NCI-H526 (cell line): ENCODE measurements at regions not wholly inside any gene's neighbourhood (a gene's known extent, or its start where the extent isn't known, plus 50 kb on each side); places are given as distances from the start of the nearest gene placed in this dataset.
A peak's percentile ranks its signal among the peaks of the same experiment; 100 is the strongest.

Experiments used
- DNase-seq, 2 experiments: peaks; one replicate each; lab custom pipeline; 2025; lab: John Stamatoyannopoulos, UW

DNA sequence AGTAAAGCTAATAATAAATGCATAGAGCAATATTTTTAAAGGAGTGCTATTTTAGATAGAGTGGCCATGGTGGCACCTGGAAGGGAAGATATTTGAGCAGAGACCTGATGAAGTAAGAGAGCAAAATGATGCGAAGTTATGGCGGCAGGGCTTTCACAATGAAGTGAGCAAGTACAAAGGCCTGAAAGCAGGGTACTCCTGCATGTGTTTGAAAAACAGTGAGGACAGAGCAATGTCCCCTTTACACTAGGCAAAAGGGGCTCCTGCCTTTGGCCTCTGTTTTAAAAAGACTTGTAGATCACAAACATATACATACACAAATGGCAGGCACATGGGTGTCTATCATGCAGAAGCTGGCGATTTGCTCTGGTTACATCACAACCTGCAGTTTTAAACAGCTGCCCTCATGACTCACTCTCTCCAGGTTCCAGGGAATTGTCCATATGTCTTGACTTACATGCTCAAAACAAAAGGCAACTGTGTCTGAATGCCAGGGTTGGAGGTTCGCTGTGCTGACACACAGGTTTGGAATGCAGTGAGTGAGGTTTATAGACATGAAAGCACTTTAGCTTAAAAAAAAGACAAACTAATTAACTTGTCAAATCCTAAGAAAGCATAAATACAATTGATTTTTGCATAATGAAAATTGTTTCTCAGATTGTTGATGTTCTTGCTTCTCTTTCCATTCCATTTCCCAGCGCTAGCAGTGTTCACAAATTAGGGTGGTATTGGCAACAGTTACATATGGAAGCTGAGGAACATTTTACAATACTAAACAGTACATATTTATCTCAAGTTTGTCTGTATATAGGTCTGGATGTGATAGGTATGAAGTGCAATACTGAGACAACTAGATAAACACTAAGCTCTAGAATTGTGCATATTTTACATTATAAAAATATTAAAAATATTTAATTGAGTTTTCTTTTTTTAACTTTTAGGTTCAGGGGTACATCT lies 313.9 kb downstream of the BARHL2 start:
- no peak for DNase-seq

DNA sequence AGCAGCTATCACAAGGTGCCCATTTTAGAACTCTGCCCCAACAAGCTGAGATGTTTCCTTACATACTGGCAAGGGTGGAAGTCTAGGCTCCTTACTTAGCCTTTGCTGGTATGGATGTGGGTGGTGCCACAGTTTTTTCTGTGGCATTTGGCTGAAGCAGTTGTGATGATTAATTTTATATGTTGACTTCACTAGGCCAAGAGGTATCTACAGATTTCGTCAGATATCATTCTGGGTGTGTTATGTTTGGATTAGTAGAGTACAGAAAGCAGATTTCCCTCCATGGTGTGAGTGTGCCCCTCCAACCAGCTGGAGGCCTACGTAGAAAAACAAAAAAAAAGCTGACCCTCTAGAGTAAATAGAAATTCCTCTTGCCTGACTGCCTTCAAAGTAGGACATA lies 317.0 kb downstream of the BARHL2 start:
- no peak for DNase-seq

DNA sequence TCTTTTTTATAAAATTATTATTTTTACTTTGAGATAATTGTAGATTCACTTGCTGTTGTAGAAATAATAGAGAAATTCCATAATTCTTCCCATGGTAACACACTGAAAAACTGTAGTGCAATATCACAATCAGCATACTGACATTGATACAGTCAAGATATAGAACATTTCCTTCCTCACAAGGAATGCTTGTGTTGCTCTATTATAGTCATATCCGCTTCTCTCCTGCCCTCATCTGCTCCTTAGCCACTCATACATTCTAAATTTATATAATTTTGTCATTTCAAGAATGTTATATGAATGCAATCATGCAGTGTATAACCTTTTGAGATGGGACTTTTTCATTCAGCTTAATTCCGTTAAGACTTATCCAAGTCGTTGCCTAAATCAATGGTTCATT lies 320.2 kb downstream of the BARHL2 start:
- no peak for DNase-seq

DNA sequence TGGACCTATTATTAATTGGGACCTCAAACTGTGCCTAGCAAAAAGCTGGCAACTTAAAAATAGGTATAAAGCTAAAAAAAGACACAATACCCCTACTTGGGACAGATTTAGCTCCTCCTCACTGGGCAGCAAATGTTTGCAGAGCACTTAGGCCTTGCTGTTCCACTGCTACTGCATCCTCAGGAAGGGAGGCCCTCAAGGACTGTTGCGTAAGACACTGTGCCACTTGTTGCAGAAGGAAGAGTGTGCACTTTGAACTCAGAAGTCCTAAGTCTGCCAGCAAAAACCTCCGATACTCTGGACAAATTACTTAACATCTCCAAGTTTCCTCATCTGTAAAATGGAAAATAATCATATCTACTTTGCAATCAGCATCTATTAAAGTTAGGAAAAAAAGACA lies 322.9 kb downstream of the BARHL2 start:
- no peak for DNase-seq

DNA sequence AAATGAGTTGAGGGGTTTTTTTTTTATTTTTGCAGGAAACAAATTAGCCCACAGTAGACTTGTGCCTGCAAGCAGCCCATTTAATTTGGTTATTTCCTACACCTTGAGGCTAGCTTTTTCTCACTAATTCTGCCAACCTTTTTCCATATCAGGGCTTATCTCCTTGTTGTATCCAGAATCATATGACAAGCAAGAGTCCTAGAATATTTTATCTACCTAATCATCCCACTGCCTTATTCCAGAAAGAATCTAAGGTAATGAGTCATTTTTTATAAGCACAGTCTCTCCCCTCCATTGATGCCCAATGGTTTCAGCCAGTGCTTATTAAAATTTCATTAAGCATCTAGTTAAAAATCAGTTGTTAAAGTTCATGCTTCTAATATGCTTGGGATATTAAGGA lies 324.1 kb downstream of the BARHL2 start:
- DNase-seq = no peak

DNA sequence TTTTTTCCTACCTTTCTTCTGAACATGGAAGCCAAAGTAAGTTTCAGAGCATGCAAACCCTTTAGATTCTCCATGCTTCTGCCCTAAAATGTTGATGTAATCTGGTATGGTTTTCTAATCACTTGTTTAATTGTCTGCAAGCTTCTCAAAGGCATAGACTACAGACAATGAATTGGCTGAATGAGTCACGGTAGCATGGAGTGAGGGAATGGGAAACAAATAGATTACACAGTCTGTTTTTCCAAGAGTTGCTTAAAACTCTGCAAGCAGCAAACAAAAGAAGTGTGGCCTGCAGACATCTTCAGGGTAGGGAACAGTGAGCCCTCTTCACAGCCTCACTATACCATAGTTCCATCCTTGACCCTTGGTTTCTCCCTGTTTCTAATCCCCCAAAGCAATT lies 326.0 kb downstream of the BARHL2 start:
- no peak for DNase-seq

DNA sequence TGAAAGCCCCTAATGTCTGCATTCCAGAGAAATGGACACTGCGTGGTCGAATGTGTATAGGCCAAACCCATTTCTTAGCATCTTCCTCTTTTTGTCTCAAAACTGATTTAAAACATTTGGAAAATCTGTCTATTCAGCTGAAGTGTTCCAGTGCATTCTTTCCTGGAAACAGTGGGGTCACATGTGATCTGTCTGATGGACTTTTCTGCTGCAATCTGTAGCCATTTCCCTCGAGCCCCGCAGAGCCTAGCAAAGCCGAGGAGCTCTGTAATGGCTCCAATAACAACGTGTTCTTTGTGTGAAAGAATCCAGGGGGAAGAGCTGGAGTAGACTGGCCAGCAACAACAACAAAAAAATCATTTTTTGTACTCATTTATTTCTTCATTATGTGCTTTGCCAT lies 329.3 kb downstream of the BARHL2 start:
- no peak for DNase-seq

DNA sequence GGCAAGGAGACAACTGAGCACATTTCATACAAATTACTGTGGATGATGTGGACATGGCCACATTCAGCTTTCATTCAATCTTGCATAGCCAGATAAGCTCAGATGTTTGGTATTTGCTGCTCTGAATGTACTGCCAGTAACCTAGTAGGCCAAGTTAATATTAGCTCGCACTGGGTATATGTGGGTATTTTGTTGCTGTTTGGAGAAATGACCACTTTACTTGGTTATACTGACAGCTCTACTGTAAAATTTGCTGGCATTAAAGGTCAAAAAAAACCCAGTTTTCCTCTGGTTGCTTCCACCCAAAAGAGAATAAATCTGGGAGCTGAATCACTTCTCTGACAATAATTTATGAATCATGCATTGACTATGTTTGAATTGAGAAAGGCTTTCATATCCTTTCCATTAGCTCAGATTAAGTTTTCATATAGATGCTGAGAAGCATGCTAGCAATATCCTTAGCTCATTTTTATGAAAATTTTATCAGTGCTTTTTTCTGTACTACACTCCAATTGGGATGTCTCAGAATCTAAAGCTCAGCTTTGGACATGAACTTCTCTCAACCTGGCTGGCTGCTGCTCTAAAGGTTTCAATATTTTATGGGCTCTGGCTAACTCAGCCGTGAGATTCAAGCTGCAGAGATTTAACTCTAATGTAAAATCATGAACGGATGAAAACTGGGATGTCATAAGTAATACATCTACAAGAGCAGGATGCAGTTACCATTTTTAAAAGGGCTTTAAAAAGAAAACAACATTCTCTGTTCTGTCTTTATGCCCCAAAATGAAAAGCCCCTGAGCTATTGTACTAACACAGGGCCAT lies 330.0 kb downstream of the BARHL2 start:
- no peak for DNase-seq

DNA sequence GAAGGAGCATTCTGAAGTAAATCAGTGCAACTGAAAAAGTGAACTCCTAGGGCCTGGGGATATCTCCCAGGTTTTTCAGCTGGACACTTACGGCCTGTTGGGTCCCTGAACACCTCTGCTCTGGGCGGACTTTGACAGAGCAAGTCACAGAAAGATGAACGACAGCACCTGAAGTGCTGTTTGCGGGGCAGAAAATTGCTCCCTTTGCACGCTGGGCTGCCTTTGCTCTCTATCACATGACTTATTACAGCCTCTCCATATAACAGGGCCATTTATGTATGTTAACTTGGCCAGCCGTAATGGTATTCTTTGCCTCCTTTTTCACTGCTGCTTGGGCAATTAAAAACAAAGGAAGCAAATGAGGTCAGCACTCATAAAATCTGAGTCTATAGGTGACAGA lies 332.9 kb downstream of the BARHL2 start:
- DNase-seq = no peak

DNA sequence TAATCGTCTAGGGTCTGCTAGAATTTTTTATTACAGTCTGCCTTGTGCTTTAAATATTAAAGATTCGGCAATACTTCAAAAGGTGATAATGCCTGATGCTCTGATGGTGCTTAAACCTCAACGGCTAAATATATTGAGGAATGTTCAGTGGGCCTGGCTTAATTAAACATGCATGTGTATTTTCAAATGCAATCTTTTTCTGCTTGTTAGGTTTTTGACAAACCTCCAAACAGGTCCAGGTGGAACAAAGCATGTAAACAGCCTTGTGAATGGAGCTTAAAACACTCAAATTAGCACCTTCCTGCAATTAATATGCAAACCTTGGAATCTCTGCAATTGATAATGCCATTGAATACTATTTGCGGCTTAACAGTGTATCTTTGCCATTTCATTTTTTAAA lies 334.9 kb downstream of the BARHL2 start:
- DNase-seq = no peak

DNA sequence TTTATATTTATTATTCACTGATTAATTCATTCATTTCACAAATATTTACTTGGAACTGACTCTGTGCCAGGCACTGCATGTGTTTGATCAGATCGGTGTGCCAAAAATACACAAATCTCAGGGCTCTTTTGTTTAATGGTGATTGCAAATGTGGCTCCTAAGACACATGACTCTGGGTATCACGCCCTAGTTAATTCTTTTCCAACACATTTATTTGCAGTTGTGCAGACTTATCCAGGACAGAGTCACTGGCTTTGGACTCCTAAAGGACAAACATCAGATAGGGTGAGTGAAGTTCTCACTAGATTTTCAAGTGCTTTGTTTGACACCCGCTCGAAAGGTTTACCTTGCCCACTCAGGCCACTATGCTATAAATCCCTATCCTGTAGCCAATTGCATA lies 335.5 kb downstream of the BARHL2 start:
- DNase-seq = no peak

DNA sequence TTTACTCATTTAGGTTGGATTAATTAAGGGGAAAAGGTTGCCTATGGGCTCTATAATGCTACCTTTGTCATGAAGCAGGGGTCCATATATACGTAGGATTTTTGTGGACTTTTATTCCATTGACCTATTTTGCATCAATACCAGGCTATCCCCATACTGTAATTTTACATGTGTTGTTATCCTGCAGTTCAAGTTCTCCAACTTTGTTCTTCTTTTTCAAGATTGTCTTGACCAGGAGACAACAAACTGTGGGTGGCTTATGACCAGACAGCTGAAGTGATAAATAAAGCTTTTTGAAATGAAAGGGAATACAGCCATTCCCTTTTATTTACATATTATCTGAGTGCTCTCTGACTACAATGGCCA lies 345.7 kb downstream of the BARHL2 start:
- peak in 1 of 2 experiments; percentile 17 for DNase-seq

DNA sequence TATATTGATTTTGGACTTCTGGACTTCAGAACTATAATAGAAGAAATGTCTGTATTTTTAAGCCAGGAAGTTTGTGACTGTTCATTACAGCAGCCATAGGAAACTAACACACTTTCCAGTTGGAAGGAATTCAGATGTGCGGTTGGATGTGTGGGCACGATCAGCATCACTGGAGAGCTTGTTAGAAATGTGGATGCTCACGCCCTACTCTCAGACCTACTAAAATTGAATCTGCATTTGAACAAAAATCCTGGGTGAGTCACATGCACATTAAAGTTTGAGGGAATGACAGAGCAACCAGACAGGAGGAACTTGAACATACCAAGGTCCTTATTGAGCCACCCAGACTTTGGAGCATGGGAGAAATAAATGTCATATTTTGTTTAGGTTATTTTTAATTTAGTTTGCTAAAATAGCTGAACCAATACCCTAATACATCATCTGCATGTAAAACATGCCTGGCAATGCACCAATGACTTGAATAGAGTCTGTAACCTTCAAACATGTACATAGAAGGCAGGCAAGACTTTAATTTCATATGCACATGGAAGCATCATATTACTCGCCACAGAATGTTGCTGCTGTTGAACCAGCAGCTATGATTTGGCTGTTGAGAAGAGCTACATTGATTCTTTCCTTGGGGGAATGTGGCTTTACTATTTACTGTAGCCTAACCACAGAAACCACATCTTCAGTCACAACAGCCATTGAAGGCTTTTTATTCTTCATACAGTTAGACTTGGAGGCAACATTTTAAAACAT lies 346.2 kb downstream of the BARHL2 start:
- DNase-seq = peak; percentile 73 to 78

DNA sequence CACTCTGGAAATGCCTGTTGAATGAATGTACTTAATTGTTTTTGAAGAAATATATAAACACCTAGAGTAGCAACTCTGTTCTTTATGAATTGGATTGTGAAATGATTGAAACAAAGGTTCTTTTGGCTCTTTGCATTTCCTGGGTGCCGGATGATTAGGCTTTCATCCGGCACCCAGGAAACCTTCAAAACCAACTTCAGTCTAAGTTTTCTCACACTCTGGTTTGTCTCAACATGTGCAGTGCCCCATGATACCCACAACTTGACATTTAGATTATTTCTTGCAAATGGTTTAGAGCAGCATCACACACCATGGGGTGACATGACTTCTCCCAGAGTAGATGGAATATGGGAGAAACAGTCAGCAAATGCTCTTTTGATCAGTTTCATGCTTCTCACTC lies 354.9 kb downstream of the BARHL2 start:
- no peak for DNase-seq

DNA sequence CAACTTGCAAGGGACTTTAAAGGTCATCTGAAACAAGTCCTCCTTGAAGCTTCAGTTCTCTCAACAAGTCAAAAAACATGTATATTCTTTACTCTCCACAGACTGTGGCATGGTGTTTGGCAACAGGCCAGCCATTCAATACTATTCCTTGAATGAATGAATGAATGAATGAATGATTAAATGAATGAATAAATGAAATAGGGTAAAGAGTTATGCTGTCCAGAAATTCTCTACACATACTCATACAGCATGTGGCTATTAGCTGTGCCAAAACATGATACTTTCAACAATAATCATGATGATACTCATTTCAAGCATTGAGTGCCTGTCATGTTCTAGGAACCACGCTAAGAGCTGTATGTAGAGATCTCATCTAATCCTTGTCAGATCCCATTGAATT lies 356.1 kb downstream of the BARHL2 start:
- no peak for DNase-seq

DNA sequence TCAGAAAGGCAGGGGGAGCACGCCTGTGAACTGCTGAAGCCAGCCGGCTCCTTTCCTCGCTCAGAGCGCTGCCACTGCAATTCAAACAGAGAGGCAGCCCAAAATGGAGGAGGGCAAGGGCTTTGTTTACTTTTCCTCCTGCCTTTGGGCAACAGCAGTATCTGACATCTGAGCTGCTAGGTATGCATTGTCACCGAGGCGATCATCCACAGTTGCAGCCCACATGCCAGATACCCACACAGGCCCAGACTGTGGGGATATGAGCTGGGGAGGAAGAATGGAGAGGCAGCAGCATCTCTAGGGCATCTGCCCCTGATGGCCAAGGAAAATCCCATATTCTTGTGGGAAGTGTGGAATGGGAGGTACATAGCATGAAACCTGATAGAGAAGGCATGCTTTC lies 357.1 kb downstream of the BARHL2 start:
- DNase-seq = no peak

DNA sequence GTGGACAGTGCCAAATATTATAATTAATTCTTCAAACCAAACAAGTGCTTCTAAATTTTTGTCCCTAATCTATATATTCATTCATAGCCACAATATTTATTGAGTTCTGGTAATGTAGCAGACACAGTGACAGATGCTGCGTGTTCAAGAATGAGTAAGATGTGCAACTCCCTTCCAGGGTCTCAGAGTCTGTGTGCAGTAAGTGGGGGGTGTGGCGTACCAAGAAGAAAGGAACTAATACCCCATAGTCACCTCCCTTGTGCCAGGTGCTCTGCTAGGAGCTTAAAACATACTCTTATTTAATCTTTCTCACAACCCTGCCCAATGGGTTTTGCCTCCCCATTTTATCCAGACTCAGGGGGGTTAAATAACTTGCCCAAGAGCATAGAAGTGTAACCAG lies 358.7 kb downstream of the BARHL2 start:
- no peak for DNase-seq

DNA sequence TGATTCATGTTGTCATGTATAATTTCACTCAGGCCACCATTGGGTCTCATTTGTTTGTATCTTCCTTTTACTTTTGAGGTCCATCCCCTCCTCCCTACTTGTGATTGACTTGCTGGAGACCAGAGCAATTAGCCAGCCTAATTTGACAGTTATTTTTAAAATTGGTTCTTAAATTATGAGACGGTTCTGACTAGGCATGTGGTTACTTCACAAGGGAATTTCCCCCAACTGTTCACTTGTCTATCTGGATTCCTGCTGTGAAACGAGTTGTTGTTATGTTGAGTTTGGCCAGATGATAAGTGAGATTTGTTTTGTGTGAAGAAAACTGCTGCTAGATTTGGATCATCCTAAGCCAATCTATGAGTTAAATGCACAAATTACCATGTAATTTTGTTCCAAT lies 359.1 kb downstream of the BARHL2 start:
- DNase-seq = no peak

DNA sequence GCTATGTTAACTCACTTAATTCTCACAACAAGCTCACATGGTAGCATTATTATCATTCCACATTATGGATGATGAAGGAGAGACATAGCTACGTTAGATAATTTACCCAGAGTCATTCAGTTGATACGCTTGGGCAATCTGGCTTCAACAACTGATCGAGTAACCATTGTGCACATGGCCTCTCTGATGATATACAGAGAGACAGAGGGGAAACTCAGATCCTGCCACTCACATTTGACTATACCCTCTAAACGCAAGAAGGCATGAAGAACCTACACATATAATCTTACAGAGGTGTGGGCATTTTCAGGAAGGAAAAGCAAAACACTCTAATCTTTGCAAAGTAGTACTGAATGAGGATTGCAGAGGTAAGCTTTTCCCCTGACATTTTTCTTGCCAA lies 360.1 kb downstream of the BARHL2 start:
- no peak for DNase-seq

DNA sequence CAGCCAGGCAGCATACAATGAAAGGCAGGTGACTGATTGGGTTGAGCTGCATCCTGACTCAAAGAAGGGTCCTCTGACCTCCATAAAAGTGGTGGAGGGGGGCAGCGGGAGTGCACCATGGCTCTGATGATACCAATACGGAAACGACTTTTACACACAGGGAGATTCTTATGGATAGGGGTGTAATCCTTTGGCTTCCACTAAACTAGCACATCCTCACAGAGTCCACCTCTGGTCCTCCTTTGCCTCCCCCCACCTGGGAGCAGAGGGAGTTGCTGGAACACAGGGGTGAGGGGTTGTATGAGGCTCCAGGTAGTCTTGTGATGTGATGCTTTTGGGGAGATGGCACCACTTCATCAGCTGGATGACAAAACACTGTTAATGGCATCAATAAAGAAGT lies 361.0 kb downstream of the BARHL2 start:
- no peak for DNase-seq

DNA sequence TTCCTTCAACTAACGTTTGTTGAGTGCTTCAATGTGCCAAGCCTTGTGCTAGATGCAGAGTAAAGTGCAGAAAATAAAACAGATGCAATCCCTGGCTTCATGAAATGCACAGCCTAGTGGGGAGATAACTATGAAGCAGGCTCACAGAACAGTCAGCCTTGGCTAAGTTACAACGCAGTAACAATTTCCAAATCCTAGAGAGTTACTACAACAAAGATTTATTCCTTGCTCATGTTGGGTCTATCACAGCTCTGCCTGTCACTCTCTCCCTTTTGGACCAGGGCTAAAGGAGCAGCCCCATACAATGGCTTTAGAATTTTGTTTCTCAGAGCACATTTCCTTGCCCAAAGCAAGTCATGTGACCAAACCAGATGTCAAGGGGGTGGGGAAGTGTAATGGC lies 359.8 kb downstream of the ZNF326 start:
- DNase-seq = no peak

DNA sequence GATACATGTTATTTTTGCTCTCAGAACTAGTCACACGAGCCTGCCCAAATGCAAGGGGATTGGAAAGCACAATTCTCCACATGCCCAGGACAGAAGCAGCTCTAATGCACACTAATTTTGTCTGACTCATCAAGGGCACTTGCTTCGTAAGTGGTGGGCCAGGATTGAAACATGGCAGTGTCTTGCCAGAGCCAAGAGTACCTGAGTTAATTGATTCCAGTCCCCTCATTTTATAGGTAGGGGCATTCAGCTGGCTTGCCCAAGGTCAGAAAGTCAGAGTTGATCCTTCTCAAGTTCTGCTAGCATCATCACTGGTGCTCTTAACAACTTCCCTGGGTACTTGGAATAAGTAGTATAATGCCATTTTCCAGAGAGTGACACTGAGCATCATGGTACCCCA lies 356.1 kb downstream of the ZNF326 start:
- no peak for DNase-seq

DNA sequence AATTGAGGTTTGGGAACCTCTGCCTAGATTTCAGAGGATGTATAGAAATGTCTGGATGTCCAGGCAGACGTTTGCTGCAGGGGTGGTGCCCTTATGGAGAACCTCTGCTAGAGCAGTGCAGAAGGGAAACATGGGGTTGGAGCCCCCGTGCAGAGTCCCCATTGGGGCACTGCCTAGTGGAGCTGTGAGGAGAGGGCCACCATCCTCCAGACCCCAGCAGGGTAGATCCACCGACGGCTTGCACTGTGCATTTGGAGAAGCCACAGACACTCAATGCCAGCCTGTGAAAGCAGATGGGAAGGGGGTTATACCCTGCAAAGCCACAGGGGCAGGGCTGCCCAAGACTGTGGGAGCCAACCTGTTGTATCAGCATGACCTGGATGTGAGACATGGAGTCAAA lies 354.6 kb downstream of the ZNF326 start:
- no peak for DNase-seq
